GM18508 (cell line): ENCODE measurements at regions not wholly inside any gene's neighbourhood (a gene's known extent, or its start where the extent isn't known, plus 50 kb on each side); places are given as distances from the start of the nearest gene placed in this dataset.

Source experiments
- ATAC-seq: cut with Tn5 transposase; IDR thresholded peaks from one replicate; pipeline ENCODE4 v1.9.1; 2021; ENCODE audit warnings: moderate number of reproducible peaks; ENCODE audit not compliant: insufficient read depth, unreplicated experiment

GRCh38 chr6:100186552-100186951, 192.5 kb upstream of the MCHR2 start:
- no peak for ATAC-seq

GRCh38 chr6:100185615-100186014, 191.6 kb upstream of the MCHR2 start:
- ATAC-seq: no peak

- ATAC-seq: no peak
Measured at GRCh38 chr6:100184473-100184872, 190.4 kb upstream of the MCHR2 start.

GRCh38 chr6:100182313-100182712, 188.3 kb upstream of the MCHR2 start:
- no peak for ATAC-seq

- no peak for ATAC-seq
Measured at GRCh38 chr6:100181309-100181708, 187.3 kb upstream of the MCHR2 start.

GRCh38 chr6:100179576-100179975, 185.6 kb upstream of the MCHR2 start:
- no peak for ATAC-seq

- ATAC-seq: no peak
Measured at GRCh38 chr6:100177956-100178355, 183.9 kb upstream of the MCHR2 start.

GRCh38 chr6:100176951-100177710, 183.1 kb upstream of the MCHR2 start:
- no peak for ATAC-seq

- ATAC-seq: no peak
Measured at GRCh38 chr6:100176311-100176950, 182.4 kb upstream of the MCHR2 start.

GRCh38 chr6:100175814-100176310, 181.8 kb upstream of the MCHR2 start:
- ATAC-seq: no peak

- no peak for ATAC-seq
Measured at GRCh38 chr6:100173211-100173610, 179.2 kb upstream of the MCHR2 start.

GRCh38 chr6:100172322-100172713, 178.3 kb upstream of the MCHR2 start:
- ATAC-seq: no peak

GRCh38 chr6:100171533-100172321, 177.7 kb upstream of the MCHR2 start:
- peak; percentile 79 for ATAC-seq

- ATAC-seq: no peak
Measured at GRCh38 chr6:100168148-100168547, 174.1 kb upstream of the MCHR2 start.

- ATAC-seq: no peak
Measured at GRCh38 chr6:100167585-100167984, 173.6 kb upstream of the MCHR2 start.

GRCh38 chr6:100166956-100167355, 172.9 kb upstream of the MCHR2 start:
- ATAC-seq: no peak

GRCh38 chr6:100165442-100165841, 171.4 kb upstream of the MCHR2 start:
- ATAC-seq: no peak

- no peak for ATAC-seq
Measured at GRCh38 chr6:100163035-100163434, 169.0 kb upstream of the MCHR2 start.

GRCh38 chr6:100161782-100162365, 167.9 kb upstream of the MCHR2 start:
- ATAC-seq: no peak

GRCh38 chr6:100160930-100161329, 166.9 kb upstream of the MCHR2 start:
- ATAC-seq: no peak

GRCh38 chr6:100155141-100155540, 161.1 kb upstream of the MCHR2 start:
- ATAC-seq: no peak
